H1 (cell line): ENCODE measurements at regions not wholly inside any gene's neighbourhood (a gene's known extent, or its start where the extent isn't known, plus 50 kb on each side); places are given as distances from the start of the nearest gene placed in this dataset.

Experiments used
- CTCF ChIA-PET: fragments of 300-600 bp; sonication (Branson Sonifier 250); formaldehyde crosslinking; loops from one replicate; lab custom pipeline; 2021; ENCODE audit not compliant: partially characterized antibody; lab: Charles Lee
- POLR2A ChIA-PET: fragments of 300-600 bp; sonication (Branson Sonifier 250); formaldehyde crosslinking; loops from one replicate; lab custom pipeline; 2021; ENCODE audit warnings: inconsistent platforms; ENCODE audit not compliant: partially characterized antibody; lab: Charles Lee
- DNase-seq, 2 experiments: peaks; one replicate each; pipeline versions ENCODE4 v3.0.0 to v3.0.0-alpha.2; 2010 to 2022; ENCODE audit warnings: low spot score in 2 of 2, low read depth in 1 of 2, mixed read lengths in 1 of 2
- FAIRE-seq: peaks from 2 replicates; lab custom pipeline; 2011; peaks lifted over from hg19 to GRCh38; lab: Jason Lieb, UNC
- H2AFZ ChIP-seq: 2 replicates; pipeline ENCODE4 v1.8.1; 2012; ENCODE audit warnings: low read length, inconsistent platforms
- H2AK5ac ChIP-seq: 2 replicates; pipeline ENCODE4 v1.6.1; 2013; ENCODE audit warnings: low read depth, low read length
- H2BK120ac ChIP-seq: replicated peaks from 2 replicates; pipeline ENCODE3; 2013; ENCODE audit warnings: low read depth, low read length, inconsistent platforms
- H2BK12ac ChIP-seq: 2 replicates; pipeline ENCODE4 v1.6.1; 2013; ENCODE audit warnings: low read depth, low read length
- H2BK15ac ChIP-seq: 2 replicates; pipeline ENCODE4 v1.6.1; 2013; ENCODE audit warnings: low read length
- H2BK20ac ChIP-seq: 2 replicates; pipeline ENCODE4 v1.6.1; 2013; ENCODE audit warnings: low read length
- H2BK5ac ChIP-seq: 2 replicates; pipeline ENCODE4 v1.6.1; 2013; ENCODE audit warnings: low read depth, low read length
- H3K14ac ChIP-seq: 2 replicates; pipeline ENCODE4 v1.6.1; 2013; ENCODE audit warnings: inconsistent platforms; ENCODE audit not compliant: insufficient read length
- H3K18ac ChIP-seq: 2 replicates; pipeline ENCODE4 v1.6.1; 2013; ENCODE audit warnings: low read length; ENCODE audit errors: extremely low read depth
- H3K23ac ChIP-seq: 2 replicates; pipeline ENCODE4 v1.6.1; 2013; ENCODE audit warnings: inconsistent platforms; ENCODE audit not compliant: insufficient read length
- H3K23me2 ChIP-seq: 2 replicates; pipeline ENCODE4 v1.6.1; 2013; ENCODE audit warnings: low read depth, low read length
- H3K27ac ChIP-seq: 2 replicates; pipeline ENCODE4 v1.6.1; 2011; ENCODE audit warnings: low read depth, low read length, inconsistent platforms
- H3K27me3 ChIP-seq, 4 experiments: replicated peaks in 1 of 4; 1 replicate in 1 of 4; 2 replicates in 3 of 4; pipeline versions ENCODE4 v1.6.1 to v1.8.1; 2011 to 2013; ENCODE audit warnings: low read length in 3 of 4, mild to moderate bottlenecking in 3 of 4, inconsistent platforms in 2 of 4, mixed read lengths in 2 of 4, moderate library complexity in 1 of 4; ENCODE audit not compliant: control insufficient read depth in 3 of 4, insufficient read depth in 3 of 4; ENCODE audit errors: extremely low read depth in 1 of 4
- H3K36me3 ChIP-seq, 4 experiments: 2 replicates each; pipeline versions ENCODE4 v1.6.1 to v1.8.1; 2011 to 2013; ENCODE audit warnings: mild to moderate bottlenecking in 4 of 4, low read length in 3 of 4, moderate library complexity in 2 of 4, control low read depth in 1 of 4, inconsistent platforms in 1 of 4; ENCODE audit not compliant: insufficient read depth in 4 of 4, control insufficient read depth in 2 of 4
- H3K4ac ChIP-seq: replicated peaks from 2 replicates; pipeline ENCODE3; 2013; ENCODE audit warnings: low read length, low read depth, mixed read lengths, inconsistent platforms; ENCODE audit not compliant: insufficient read length
- H3K4me1 ChIP-seq, 4 experiments: replicated peaks in 1 of 4; 1 replicate in 1 of 4; 2 replicates in 3 of 4; pipeline versions ENCODE4 v1.6.1 to v1.8.1; 2011 to 2013; ENCODE audit warnings: low read length in 3 of 4, inconsistent platforms in 2 of 4, mixed read lengths in 1 of 4; ENCODE audit not compliant: insufficient read depth in 4 of 4, control insufficient read depth in 3 of 4
- H3K4me2 ChIP-seq, 2 experiments: 2 replicates each; pipeline versions ENCODE4 v1.6.1 to v1.8.1; 2011 to 2013; ENCODE audit warnings: low read depth in 2 of 2, low read length in 2 of 2, control low read depth in 1 of 2, inconsistent platforms in 1 of 2, mild to moderate bottlenecking in 1 of 2; ENCODE audit not compliant: insufficient read depth in 1 of 2
- H3K4me3 ChIP-seq, 4 experiments: fragments of 200-600, 300-600 bp in 1 of 4; sonication (generic), shearing (Covaris generic), sonication (Bioruptor Twin) in 1 of 4; 2 replicates each; pipeline versions ENCODE4 v1.5.1 to v1.8.1; 2011 to 2016; ENCODE audit warnings: low read length in 4 of 4, low read depth in 3 of 4, control low read depth in 2 of 4, inconsistent platforms in 2 of 4, mild to moderate bottlenecking in 2 of 4, mixed read lengths in 1 of 4, moderate library complexity in 1 of 4; ENCODE audit not compliant: insufficient read depth in 2 of 4; ENCODE audit errors: extremely low read depth in 1 of 4
- H3K56ac ChIP-seq: replicated peaks from 2 replicates; pipeline ENCODE3; 2013; ENCODE audit warnings: low read depth, mild to moderate bottlenecking, mixed read lengths, low read length, inconsistent platforms; ENCODE audit not compliant: insufficient read length
- H3K79me1 ChIP-seq: 2 replicates; pipeline ENCODE4 v1.6.1; 2013; ENCODE audit warnings: low read depth, low read length, control low read depth
- H3K79me2 ChIP-seq, 2 experiments: 2 replicates each; pipeline versions ENCODE4 v1.6.1 to v1.8.1; 2012 to 2013; ENCODE audit warnings: low read length in 2 of 2, mild to moderate bottlenecking in 2 of 2, inconsistent platforms in 1 of 2; ENCODE audit not compliant: insufficient read depth in 2 of 2, control insufficient read depth in 1 of 2
- H3K9ac ChIP-seq, 4 experiments: replicated peaks in 1 of 4; 1 replicate in 1 of 4; 2 replicates in 3 of 4; pipeline versions ENCODE4 v1.6.1 to v1.8.1; 2011 to 2013; ENCODE audit warnings: low read depth in 3 of 4, low read length in 3 of 4, control low read depth in 2 of 4, mild to moderate bottlenecking in 2 of 4, moderate library complexity in 2 of 4, inconsistent platforms in 1 of 4; ENCODE audit errors: extremely low read depth in 1 of 4
- H3K9me3 ChIP-seq, 2 experiments: 2 replicates each; pipeline versions ENCODE4 v1.6.1 to v1.8.1; 2012 to 2013; ENCODE audit warnings: mild to moderate bottlenecking in 2 of 2, moderate library complexity in 2 of 2, control low read depth in 1 of 2, inconsistent platforms in 1 of 2, low read depth in 1 of 2, low read length in 1 of 2, mixed read lengths in 1 of 2; ENCODE audit not compliant: insufficient read depth in 2 of 2
- H4K20me1 ChIP-seq, 2 experiments: replicated peaks in 1 of 2; 2 replicates each; pipeline versions ENCODE3 to v1.8.1; 2011 to 2013; ENCODE audit warnings: inconsistent platforms in 2 of 2, low read length in 2 of 2, mild to moderate bottlenecking in 1 of 2; ENCODE audit not compliant: insufficient read depth in 2 of 2, control insufficient read depth in 1 of 2
- H4K5ac ChIP-seq: 2 replicates; pipeline ENCODE4 v1.6.1; 2013; ENCODE audit warnings: low read length, low read depth, mixed read lengths, inconsistent platforms; ENCODE audit not compliant: insufficient read length
- H4K8ac ChIP-seq: 2 replicates; pipeline ENCODE4 v1.8.0; 2013; ENCODE audit warnings: mild to moderate bottlenecking, moderate library complexity, low read length, inconsistent platforms; ENCODE audit not compliant: insufficient read depth; ENCODE audit errors: extremely low read depth
- H4K91ac ChIP-seq: replicated peaks from 2 replicates; pipeline ENCODE3; 2013; ENCODE audit warnings: low read length, mixed read lengths, inconsistent platforms; ENCODE audit not compliant: insufficient read length
- ATF2 ChIP-seq: IDR thresholded peaks from 2 replicates; pipeline ENCODE4 v1.6.1; 2012; ENCODE audit warnings: low read length, inconsistent platforms
- ATF3 ChIP-seq: IDR thresholded peaks from 2 replicates; pipeline ENCODE4 v1.6.1; 2011; ENCODE audit warnings: low read depth, mild to moderate bottlenecking, low read length; ENCODE audit not compliant: insufficient read depth
- BRCA1 ChIP-seq: IDR thresholded peaks from 2 replicates; pipeline ENCODE4 v1.6.1; 2012; ENCODE audit warnings: low read depth, low read length, improper control_type of control experiment
- CBX8 ChIP-seq: fragments of 300-800, 300-1000 bp; sonication (generic); IDR thresholded peaks from 2 replicates; pipeline ENCODE4 v1.7.1; 2016; ENCODE audit warnings: low read depth, low read length, borderline replicate concordance
- GTF2F1 ChIP-seq: IDR thresholded peaks from 2 replicates; pipeline ENCODE4 v1.6.1; 2012; ENCODE audit warnings: low read depth, low read length, improper control_type of control experiment, borderline replicate concordance
- MAX ChIP-seq: IDR thresholded peaks from 2 replicates; pipeline ENCODE4 v1.6.1; 2012; ENCODE audit warnings: inconsistent platforms
- POU5F1 ChIP-seq: IDR thresholded peaks from 2 replicates; pipeline ENCODE4 v1.6.1; 2011; ENCODE audit warnings: low read depth, mild to moderate bottlenecking, low read length, moderate library complexity
- RBBP5 ChIP-seq: IDR thresholded peaks from 2 replicates; pipeline ENCODE4 v1.7.1; 2012; ENCODE audit warnings: low read depth, mild to moderate bottlenecking, inconsistent platforms, low read length, moderate library complexity, borderline replicate concordance
- SIN3A ChIP-seq, 2 experiments: IDR thresholded peaks in 1 of 2; conservative IDR thresholded peaks in 1 of 2; 2 replicates each; pipeline ENCODE4 v1.6.1; 2011 to 2012; ENCODE audit warnings: low read length in 2 of 2, improper control_type of control experiment in 1 of 2, low read depth in 1 of 2, mild to moderate bottlenecking in 1 of 2
- SP4 ChIP-seq: IDR thresholded peaks from 2 replicates; pipeline ENCODE4 v1.6.1; 2012; ENCODE audit warnings: low read length, inconsistent platforms
- SUZ12 ChIP-seq: fragments of 200-600 bp; sonication (generic); IDR thresholded peaks from 2 replicates; pipeline ENCODE4 v1.6.1; 2012; ENCODE audit warnings: mild to moderate bottlenecking, inconsistent platforms, low read length, moderate library complexity, mixed read lengths
- WGBS, 2 experiments: shearing (Covaris generic) in 1 of 2; methylation state at CpG; one replicate each; pipeline versions ENCODE4 v1.1.6 to v1.1.7; 2013 to 2015; ENCODE audit warnings: low lambda C conversion rate in 2 of 2, mixed read lengths in 2 of 2, inconsistent platforms in 1 of 2, low coverage in 1 of 2, missing lambda C conversion rate in 1 of 2; ENCODE audit not compliant: insufficient replicate concordance in 2 of 2, insufficient coverage in 1 of 2, insufficient read length in 1 of 2; ENCODE audit errors: extremely low coverage in 1 of 2, missing lambda C conversion rate in 1 of 2; 5-methylcytosine and 5-hydroxymethylcytosine counted together

GRCh38 chr14:28297559-28297958, 469.0 kb upstream of the FOXG1 start:
- no peak overlapping the region for H2BK20ac ChIP-seq
- no peak overlapping the region for H2AK5ac ChIP-seq
- no peak overlapping the region for H4K8ac ChIP-seq
- H2AFZ ChIP-seq = no peak overlapping the region
- H3K56ac ChIP-seq = no peak overlapping the region
- no peak overlapping the region for H3K4me2 ChIP-seq
- no peak overlapping the region for H2BK15ac ChIP-seq
- DNase-seq (no peak), FAIRE-seq (no peak)
- no peaks in the 10 kb centered on the region for H4K20me1 ChIP-seq
- H3K23me2 ChIP-seq = no peaks in the 10 kb centered on the region
- H2BK12ac ChIP-seq = no peak overlapping the region
- H3K27ac ChIP-seq = no peak overlapping the region
- no peak overlapping the region for H3K14ac ChIP-seq
- H2BK5ac ChIP-seq = no peak overlapping the region
- H2BK120ac ChIP-seq = no peak overlapping the region
- no peaks in the 10 kb centered on the region for H3K79me2 ChIP-seq
- no peak overlapping the region for H4K91ac ChIP-seq
- no peak overlapping the region for H3K23ac ChIP-seq
- H3K36me3 ChIP-seq = no peaks in the 10 kb centered on the region
- 92% methylated on average over 1 of the region's 1 CpG; no CpG with 5 or more reads in 1 of the 2 experiments for WGBS, 2 experiments
- H3K4me3 ChIP-seq = no peak overlapping the region
- H3K79me1 ChIP-seq = no peaks in the 10 kb centered on the region
- H3K27me3 ChIP-seq = no peaks in the 10 kb centered on the region
- no peak overlapping the region for H3K9ac ChIP-seq
- no peaks in the 10 kb centered on the region for H3K4me1 ChIP-seq
- POLR2A ChIA-PET = no interaction called here
- no peak overlapping the region for H3K18ac ChIP-seq
- H3K4ac ChIP-seq = no peak overlapping the region
- CTCF ChIA-PET = interaction anchor here (1.3 kb wide), 1 partner anchor 18 kb away, joined by 3 read pairs; no protein-coding TSS in a partner anchor
- H3K9me3 ChIP-seq = 0 out of 4 replicates have a peak, but pooled peaks cover 0 to 4% of the 10 kb centered on the region in 2 experiments
- H4K5ac ChIP-seq = no peak overlapping the region
- TF ChIP-seq ATF3 = no peak
- TF ChIP-seq RBBP5 = no peak
- no peak for TF ChIP-seq SUZ12
- no peak for TF ChIP-seq GTF2F1
- TF ChIP-seq MAX = no peak
- no peak for TF ChIP-seq SIN3A (conservative IDR thresholded peaks at IDR 0.05 in 1 of 2, IDR thresholded peaks at IDR 0.05 in 1 of 2; ENCODE audit: low read depth in 1 of 2, low read length in 2 of 2)
- no peak for TF ChIP-seq POU5F1
- TF ChIP-seq ATF2 = no peak
- TF ChIP-seq SP4 = no peak
- TF ChIP-seq CBX8 = no peak
- TF ChIP-seq BRCA1 = no peak
